AG10803 (cell line): ENCODE measurements at regions not wholly inside any gene's neighbourhood (a gene's known extent, or its start where the extent isn't known, plus 50 kb on each side); places are given as distances from the start of the nearest gene placed in this dataset.
"Not testable (repeated sequence)": the region's sequence is repeated elsewhere in the genome, so short reads cannot be mapped to it uniquely, and the experiment has no call there.

Source experiments
- DNase-seq: peaks from one replicate; pipeline ENCODE4 v3.0.0; 2010; ENCODE audit warnings: low read depth
- H3K4me3 ChIP-seq: 2 replicates; pipeline ENCODE4 v1.5.1; 2011; ENCODE audit warnings: mild to moderate bottlenecking, low read length, control low read depth

- DNase-seq: peak; percentile 13
- H3K4me3 ChIP-seq: not testable (repeated sequence)
Measured at GRCh38 chr7:149930374-149931068, 56.8 kb downstream of the ATP6V0E2 start.

- DNase-seq, H3K4me3 ChIP-seq: not testable (repeated sequence)
Measured at GRCh38 chr7:149933776-149934175, 60.0 kb downstream of the ATP6V0E2 start.

GRCh38 chr7:149947346-149947745 is 73.6 kb downstream of the ATP6V0E2 start:
- not testable (repeated sequence) for H3K4me3 ChIP-seq, DNase-seq

- DNase-seq, H3K4me3 ChIP-seq: not testable (repeated sequence)
Measured at GRCh38 chr7:149948444-149948843, 74.7 kb downstream of the ATP6V0E2 start.

GRCh38 chr7:149949863-149950577 is 76.3 kb downstream of the ATP6V0E2 start:
- DNase-seq, H3K4me3 ChIP-seq: not testable (repeated sequence)

GRCh38 chr7:149950578-149950924 is 76.8 kb downstream of the ATP6V0E2 start:
- H3K4me3 ChIP-seq, DNase-seq: not testable (repeated sequence)

- not testable (repeated sequence) for DNase-seq, H3K4me3 ChIP-seq
Measured at GRCh38 chr7:149951579-149951978, 77.8 kb downstream of the ATP6V0E2 start.

GRCh38 chr7:149958880-149959279 is 85.1 kb downstream of the ATP6V0E2 start:
- not testable (repeated sequence) for DNase-seq

GRCh38 chr7:149960863-149961262 is 87.1 kb downstream of the ATP6V0E2 start:
- DNase-seq, H3K4me3 ChIP-seq: not testable (repeated sequence)

More at GRCh38 chr7:149958880-149959279, 85.1 kb downstream of the ATP6V0E2 start:
- not testable (repeated sequence) for H3K4me3 ChIP-seq

- not testable (repeated sequence) for H3K4me3 ChIP-seq, DNase-seq
Measured at GRCh38 chr7:149961878-149962277, 88.1 kb downstream of the ATP6V0E2 start.

- not testable (repeated sequence) for H3K4me3 ChIP-seq, DNase-seq
Measured at GRCh38 chr7:149962685-149963319, 89.0 kb downstream of the ATP6V0E2 start.

GRCh38 chr7:149963985-149964384 is 90.2 kb downstream of the ATP6V0E2 start:
- H3K4me3 ChIP-seq, DNase-seq: not testable (repeated sequence)

GRCh38 chr7:149966444-149966843 is 92.7 kb downstream of the ATP6V0E2 start:
- DNase-seq, H3K4me3 ChIP-seq: not testable (repeated sequence)

GRCh38 chr7:149972977-149973376 is 99.2 kb downstream of the ATP6V0E2 start:
- not testable (repeated sequence) for H3K4me3 ChIP-seq, DNase-seq

- not testable (repeated sequence) for DNase-seq, H3K4me3 ChIP-seq
Measured at GRCh38 chr7:149973681-149974080, 99.9 kb downstream of the ATP6V0E2 start.

- not testable (repeated sequence) for DNase-seq, H3K4me3 ChIP-seq
Measured at GRCh38 chr7:149975608-149976007, 101.8 kb downstream of the ATP6V0E2 start.

GRCh38 chr7:149978537-149978936 is 104.8 kb downstream of the ATP6V0E2 start:
- DNase-seq, H3K4me3 ChIP-seq: not testable (repeated sequence)

- not testable (repeated sequence) for DNase-seq, H3K4me3 ChIP-seq
Measured at GRCh38 chr7:149978944-149979343, 105.2 kb downstream of the ATP6V0E2 start.

- not testable (repeated sequence) for DNase-seq, H3K4me3 ChIP-seq
Measured at GRCh38 chr7:149982537-149983112, 108.9 kb downstream of the ATP6V0E2 start.

- not testable (repeated sequence) for DNase-seq
Measured at GRCh38 chr7:149986866-149987265, 113.1 kb downstream of the ATP6V0E2 start.

More at GRCh38 chr7:149986866-149987265, 113.1 kb downstream of the ATP6V0E2 start:
- H3K4me3 ChIP-seq: not testable (repeated sequence)
